ENCODE measurements at regions not wholly inside any gene's neighbourhood (a gene's known extent, or its start where the extent isn't known, plus 50 kb on each side); places are given as distances from the start of the nearest gene placed in this dataset.

- TF ChIP-seq, protein P1, sequence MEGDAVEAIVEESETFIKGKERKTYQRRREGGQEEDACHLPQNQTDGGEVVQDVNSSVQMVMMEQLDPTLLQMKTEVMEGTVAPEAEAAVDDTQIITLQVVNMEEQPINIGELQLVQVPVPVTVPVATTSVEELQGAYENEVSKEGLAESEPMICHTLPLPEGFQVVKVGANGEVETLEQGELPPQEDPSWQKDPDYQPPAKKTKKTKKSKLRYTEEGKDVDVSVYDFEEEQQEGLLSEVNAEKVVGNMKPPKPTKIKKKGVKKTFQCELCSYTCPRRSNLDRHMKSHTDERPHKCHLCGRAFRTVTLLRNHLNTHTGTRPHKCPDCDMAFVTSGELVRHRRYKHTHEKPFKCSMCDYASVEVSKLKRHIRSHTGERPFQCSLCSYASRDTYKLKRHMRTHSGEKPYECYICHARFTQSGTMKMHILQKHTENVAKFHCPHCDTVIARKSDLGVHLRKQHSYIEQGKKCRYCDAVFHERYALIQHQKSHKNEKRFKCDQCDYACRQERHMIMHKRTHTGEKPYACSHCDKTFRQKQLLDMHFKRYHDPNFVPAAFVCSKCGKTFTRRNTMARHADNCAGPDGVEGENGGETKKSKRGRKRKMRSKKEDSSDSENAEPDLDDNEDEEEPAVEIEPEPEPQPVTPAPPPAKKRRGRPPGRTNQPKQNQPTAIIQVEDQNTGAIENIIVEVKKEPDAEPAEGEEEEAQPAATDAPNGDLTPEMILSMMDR (optimal IDR thresholded peaks at IDR 0.05 in 1 of 3, IDR thresholded peaks at IDR 0.05 in 1 of 3, conservative IDR thresholded peaks at IDR 0.05 in 1 of 3; ENCODE audit: extremely low read depth in 1 of 3, insufficient read depth in 2 of 3, low read length in 3 of 3): no peak
- TF ChIP-seq EZH2 (IDR thresholded peaks at IDR 0.05; ENCODE audit: low read length): no peak
These were observed 279.0 kb downstream of the BCOR start for GRCh38 chrX:39818750-39819149.

Data from keratinocyte (primary cell).